K562 (cell line): ENCODE measurements at regions not wholly inside any gene's neighbourhood (a gene's known extent, or its start where the extent isn't known, plus 50 kb on each side); places are given as distances from the start of the nearest gene placed in this dataset.

Experiments
- AFF1 ChIP-seq, 2 experiments: fragments of 450-650 bp; IDR thresholded peaks; 2 replicates each; pipeline ENCODE4 v1.6.1; 2018; ENCODE audit warnings: mild to moderate bottlenecking in 2 of 2, low read depth in 1 of 2; ENCODE audit not compliant: partially characterized antibody in 2 of 2
- FIP1L1 ChIP-seq: fragments of 200-400 bp; formaldehyde crosslinking; IDR thresholded peaks from 2 replicates; pipeline ENCODE4 v1.6.1; 2018; ENCODE audit warnings: mild to moderate bottlenecking, low read depth, low read length; ENCODE audit not compliant: poor library complexity, severe bottlenecking
- HSF4 ChIP-seq: fragments of 250-450 bp; sonication (Bioruptor Pico); IDR thresholded peaks from 2 replicates; pipeline ENCODE4 v2.1.2; 2022; ENCODE audit warnings: mild to moderate bottlenecking, moderate library complexity, borderline replicate concordance
- KDM5B ChIP-seq: fragments of 200-600 bp; sonication (generic); IDR thresholded peaks from 2 replicates; pipeline ENCODE4 v1.6.1; 2012; ENCODE audit warnings: low read depth, mild to moderate bottlenecking, moderate library complexity, low read length, control low read depth, inconsistent platforms; ENCODE audit not compliant: insufficient replicate concordance
- TAF1 ChIP-seq: IDR thresholded peaks from 2 replicates; pipeline ENCODE4 v1.6.1; 2011; ENCODE audit warnings: mild to moderate bottlenecking, low read length, moderate library complexity; ENCODE audit not compliant: insufficient read depth, control insufficient read depth, severe bottlenecking; ENCODE audit errors: extremely low read depth
- TAL1 ChIP-seq: fragments of 450-650 bp; IDR thresholded peaks from 2 replicates; pipeline ENCODE4 v1.6.1; 2016; ENCODE audit warnings: mild to moderate bottlenecking
- ZNF586 ChIP-seq: fragments of 450-650 bp; formaldehyde crosslinking; conservative IDR thresholded peaks from 2 replicates; pipeline ENCODE4 v1.4.0; 2020; ENCODE audit warnings: mild to moderate bottlenecking, moderate library complexity
- ZNF592 ChIP-seq: fragments of 450-650 bp; IDR thresholded peaks from 2 replicates; pipeline ENCODE4 v1.6.1; 2017; ENCODE audit warnings: antibody characterized with exemption, mild to moderate bottlenecking

GRCh38 chr5:91514400-91514799 is 131.3 kb upstream of the ARRDC3 start (continued):
- TF ChIP-seq ZNF592 (no peak), HSF4 (CRISPR knock-in tag) (no peak), FIP1L1 (no peak), TAL1 (no peak), AFF1 (IDR thresholded peaks at IDR 0.05; ENCODE audit: low read depth in 1 of 2, partially characterized antibody in 2 of 2) (no peak), TAF1 (no peak), KDM5B (no peak), ZNF586 (CRISPR knock-in tag) (no peak)
- TF ChIP-seq, all 486 proteins: peak for 0
